GM18907 (cell line): ENCODE measurements at regions not wholly inside any gene's neighbourhood (a gene's known extent, or its start where the extent isn't known, plus 50 kb on each side); places are given as distances from the start of the nearest gene placed in this dataset.
"Not testable (repeated sequence)": the region's sequence is repeated elsewhere in the genome, so short reads cannot be mapped to it uniquely, and the experiment has no call there.

Source experiments
- ATAC-seq: cut with Tn5 transposase; IDR thresholded peaks from one replicate; pipeline ENCODE4 v1.9.1; 2021; ENCODE audit warnings: mild to moderate bottlenecking, moderate library complexity; ENCODE audit not compliant: unreplicated experiment

DNA sequence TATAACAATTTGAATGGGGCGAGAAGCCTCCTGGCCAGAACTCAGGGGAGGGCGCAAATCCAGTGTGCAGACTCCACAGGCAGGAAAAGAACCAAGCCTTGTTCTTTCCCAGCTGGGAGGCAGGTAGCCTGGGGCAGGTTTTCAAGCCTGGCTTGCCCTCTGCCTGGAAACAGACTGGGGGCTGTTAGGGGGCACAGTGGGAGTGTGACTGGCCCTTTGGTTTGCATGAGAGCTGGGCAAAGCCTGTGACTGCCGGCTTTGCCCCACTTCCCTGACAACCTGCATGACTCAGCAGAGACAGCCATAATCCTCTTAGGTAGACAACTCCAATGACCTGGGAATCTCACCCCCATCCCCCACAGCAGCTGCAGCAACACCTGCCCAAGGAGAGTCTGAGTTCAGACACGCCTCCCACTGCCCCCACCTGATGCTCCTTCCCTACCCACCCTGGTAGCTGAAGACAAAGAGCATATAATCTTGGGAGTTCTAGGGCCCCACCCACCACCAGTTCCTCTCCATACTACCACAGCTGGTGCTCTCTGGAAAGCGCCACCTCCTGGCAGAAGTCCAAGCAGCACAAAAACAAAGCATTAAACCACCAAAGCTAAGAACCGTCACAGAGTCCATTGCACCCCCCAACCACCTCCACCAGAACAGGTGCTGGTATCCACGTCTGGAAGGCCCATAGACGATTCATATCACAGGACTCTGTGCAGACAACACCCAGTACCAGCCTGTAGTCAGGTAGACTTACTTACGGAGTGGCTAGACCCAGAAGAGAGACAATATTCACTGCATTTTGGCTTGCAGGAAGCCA is 402.5 kb downstream of the STK39 start:
- no peak for ATAC-seq

DNA sequence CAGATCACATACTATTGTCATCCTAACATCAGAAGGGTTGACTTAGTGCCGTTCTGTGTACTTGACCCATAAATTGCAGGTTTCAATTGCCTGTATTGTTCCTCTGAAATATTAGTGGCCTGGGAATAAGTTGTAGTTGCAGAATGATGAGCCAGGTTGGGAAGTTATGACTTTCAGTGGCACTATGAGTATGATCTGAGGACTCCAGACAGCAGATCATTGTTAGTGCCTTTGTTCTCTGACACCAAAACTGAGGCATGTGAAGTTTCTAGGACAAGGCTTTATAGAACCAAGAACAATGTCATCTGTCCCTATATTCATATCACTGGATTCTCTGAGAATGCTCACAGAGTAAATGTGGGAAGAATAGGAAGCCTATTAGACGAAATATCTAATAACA is 403.7 kb downstream of the STK39 start:
- ATAC-seq, result peak; percentile 63

DNA sequence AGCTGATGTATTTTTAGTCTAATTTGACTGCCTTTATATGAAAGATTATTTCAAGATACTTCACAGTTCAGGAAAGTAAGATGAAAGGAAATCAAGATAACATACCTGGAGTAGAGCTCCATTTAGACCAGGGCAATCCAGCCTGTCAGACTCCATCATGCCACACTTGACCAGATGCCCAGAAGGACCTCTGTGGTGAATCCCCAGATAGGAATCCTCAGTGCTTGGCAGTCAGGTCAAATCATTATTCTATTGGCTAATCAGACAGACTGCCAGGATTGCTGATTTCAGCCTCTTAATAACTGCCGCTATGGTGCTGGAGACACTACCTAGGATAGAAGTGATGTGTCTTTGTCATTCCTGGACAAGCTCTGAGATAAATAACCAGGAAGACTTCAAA is 404.2 kb downstream of the STK39 start:
- peak; percentile 6 for ATAC-seq

DNA sequence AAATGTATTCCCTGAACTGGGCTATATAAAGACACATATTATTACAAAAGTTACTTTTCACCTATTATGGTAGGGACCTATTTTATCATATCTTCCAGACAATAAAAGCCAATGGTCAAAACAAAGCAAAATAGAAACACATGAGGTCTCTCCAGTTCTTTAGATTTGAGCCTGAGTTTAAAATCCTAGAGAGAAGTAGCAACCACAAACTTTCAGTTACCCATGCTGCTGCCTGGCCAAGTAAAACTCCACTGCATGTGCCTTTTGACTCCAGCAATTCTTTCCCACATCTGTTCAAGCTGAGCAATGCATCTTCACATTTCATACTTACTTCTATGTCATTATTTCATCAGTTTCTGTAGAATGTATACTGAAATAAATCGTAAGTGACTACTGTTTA is 405.3 kb downstream of the STK39 start:
- ATAC-seq, result no peak

DNA sequence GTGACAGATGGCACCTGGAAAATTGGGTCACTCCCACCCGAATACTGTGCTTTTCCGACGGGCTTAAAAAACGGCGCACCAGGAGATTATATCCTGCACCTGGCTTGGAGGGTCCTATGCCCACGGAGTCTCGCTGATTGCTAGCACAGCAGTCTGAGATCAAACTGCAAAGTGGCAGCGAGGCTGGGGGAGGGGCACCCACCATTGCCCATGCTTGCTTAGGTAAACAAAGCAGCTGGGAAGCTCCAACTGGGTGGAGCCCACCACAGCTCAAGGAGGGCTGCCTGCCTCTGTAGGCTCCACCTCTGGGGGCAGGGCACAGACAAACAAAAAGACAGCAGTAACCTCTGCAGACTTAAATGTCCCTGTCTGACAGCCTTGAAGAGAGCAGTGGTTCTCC is 412.1 kb downstream of the STK39 start:
- not testable (repeated sequence) for ATAC-seq

DNA sequence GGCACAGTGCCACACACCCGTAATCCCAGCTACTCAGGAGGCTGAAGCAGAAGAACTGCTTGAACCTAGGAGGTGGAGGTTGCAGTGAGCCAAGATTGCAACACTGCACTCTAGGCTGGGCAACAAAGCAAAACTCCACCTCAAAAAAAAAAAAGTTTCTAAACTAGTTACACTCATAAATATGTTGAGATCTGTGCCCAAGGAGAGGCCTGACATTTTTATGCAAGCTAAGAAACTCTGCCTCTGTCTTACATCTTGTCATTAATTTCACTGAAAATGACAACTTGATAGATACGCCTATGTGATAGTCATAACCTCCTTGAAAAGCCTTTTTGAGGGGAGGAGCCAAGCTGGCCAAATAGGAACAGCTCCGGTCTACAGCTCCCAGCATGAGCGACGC is 412.7 kb downstream of the STK39 start:
- no peak for ATAC-seq

DNA sequence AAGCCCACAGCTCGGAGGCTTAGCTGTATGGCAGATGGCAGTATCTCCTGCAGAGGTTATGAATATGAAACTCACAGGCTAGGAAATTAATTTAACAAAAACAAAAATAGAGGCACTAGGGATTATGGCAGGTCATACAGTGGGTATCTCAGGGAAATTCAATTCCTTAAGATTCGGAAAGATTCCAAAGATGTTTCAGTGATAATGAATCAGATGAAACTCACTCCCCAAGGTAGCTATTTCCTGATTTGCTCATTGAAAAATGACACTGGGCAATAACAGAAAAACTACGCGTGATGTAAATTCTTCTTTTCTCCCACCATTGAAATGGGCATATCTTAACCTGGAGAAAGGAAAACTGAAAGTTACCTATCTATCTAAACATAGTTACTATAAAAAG is 414.1 kb downstream of the STK39 start:
- no peak for ATAC-seq

DNA sequence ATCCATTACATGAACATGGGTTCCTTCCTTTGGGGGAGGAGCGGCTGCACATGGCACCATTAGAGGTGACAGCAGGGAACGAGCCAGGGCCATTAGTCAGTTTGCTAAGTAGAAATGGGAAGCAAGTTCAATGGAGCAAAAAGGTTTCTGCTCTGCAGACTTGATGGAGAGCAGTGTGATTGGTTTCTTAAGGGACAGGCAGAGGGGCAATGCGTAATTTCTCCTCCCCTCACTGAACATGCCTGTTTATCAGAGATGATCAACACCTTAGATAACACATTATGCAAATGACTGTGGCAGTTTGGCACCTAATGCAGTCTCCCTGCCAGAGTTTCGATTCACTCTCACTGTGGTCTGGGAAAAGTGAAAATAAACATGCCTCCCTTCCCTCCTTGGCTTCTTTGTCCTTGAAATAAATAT is 414.5 kb downstream of the STK39 start:
- ATAC-seq, result no peak

DNA sequence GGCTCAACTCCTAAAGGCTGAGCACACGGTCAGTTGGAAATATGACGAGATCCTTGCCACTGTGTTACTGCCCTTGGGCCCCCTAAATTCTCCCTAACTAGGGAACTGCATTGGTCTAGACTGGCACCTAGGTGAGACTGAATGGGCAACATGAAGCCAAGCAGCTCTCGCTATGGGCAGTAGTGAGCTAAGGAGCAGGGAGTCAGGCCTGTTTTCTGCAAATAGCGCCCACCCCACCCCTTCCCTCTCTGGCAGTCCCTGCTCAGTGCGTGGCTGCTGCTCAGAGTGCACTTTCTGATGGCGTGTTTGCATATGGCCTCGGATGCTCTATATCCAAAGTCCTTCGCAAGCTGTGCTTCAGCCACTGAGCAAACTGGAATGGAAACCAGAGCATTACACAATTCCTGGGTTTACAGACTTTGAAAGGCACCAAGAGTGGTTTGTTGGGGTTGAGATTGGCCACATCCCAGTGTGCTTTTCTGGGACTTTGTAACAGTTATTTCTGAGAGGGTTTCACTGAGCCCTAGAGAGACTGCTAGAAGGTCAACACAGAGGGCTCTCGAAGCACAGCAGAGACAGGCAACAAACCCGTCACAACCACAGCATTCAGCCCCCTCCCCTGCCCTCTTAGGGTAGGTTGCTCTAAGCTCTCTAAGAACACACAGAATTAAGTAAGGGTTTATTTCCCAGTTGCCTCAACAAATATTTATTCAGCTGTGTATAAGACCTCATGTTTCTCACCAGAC is 419.9 kb downstream of the STK39 start:
- no peak for ATAC-seq

DNA sequence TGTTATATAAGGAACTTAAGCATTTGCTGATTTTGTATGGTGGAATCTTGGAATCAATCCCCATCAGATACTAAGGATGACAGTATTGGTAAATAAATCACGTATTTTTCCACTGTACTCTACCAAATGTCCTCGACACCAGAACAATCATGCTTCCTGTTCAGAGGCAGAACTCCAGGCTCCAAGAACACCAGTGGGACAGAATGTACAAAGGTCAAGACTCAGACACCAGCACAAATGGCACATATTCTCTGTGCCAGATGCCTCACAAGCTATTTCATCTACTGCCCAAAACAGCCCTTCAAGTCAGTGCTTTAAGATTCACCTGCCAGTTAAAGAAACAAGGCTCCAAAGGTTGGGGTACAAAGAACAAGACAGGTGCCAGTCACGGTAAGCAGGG is 420.5 kb downstream of the STK39 start:
- no peak for ATAC-seq

DNA sequence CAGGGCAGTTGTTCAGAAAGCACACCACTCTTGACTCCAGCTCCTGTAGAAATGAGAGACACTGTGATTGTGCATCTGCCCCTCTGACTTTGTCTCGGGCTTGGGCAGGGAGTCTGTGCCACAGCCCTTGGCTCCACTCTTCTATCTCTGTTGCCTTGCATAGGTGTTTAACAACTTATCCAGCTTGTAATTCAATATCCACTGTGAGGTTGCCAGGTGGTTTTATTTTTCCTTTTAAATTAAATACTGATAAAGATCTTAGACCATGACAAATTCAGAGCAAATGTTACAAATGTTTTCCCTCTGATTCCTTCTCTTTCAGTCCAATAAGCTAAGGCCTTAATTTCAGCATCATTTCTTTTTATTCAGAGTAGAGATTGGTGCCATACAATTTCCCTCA is 421.7 kb downstream of the STK39 start:
- no peak for ATAC-seq

DNA sequence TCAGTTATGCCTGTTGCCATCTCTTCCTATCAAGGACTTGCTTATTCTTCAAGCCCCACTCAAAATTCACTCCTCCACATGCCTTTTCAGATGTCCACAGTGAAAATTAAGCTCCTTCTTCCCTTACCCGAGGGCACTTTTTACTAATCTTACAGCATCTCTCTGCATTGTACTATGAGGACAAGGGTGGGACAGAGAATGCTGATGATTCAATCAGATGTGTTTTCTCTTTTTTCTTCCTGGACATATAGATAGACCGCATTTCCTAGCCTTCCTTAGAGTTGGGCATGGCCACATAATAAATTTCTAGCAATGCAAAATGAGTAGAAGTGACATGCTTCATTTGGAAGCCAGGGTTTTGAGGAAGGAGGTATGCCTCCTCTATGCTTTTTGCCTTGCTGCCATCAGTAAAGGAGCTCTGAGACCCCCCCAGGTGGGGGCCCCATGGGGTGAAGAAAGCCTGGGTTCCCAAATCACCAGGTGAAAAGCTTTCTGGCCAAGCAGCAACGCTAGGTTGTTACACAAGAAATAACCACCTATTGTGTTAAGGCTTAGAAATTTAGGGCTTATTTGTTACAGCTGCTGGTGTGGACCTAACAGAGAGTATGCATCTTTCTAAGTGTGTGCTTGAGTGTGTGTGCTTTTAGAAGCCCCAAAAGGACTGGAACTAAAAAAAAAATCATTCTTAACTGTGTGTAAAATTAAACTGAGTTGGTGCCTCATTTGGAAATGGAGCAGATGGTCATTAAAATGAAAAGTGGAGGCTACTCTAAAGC is 424.5 kb downstream of the STK39 start:
- ATAC-seq, result no peak

DNA sequence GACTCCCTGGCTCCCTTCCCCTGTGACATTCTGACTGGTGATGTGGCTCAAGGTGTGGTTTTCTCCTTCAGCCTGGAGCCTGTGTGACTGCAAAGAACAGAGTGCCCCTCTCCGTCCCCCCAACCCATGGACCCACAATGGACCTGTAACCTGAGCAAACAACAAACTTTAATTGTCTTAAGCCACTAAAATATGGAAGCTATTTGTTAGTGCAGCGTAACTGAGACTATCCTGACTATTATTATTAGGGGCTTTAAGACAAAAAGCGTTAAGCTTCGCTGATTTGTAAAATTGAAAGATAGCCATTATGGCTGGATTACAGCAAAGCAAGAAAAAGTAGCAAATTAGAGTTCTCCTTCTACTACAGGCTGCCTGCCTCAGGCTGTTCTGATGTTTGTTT is 426.9 kb downstream of the STK39 start:
- ATAC-seq, result no peak

DNA sequence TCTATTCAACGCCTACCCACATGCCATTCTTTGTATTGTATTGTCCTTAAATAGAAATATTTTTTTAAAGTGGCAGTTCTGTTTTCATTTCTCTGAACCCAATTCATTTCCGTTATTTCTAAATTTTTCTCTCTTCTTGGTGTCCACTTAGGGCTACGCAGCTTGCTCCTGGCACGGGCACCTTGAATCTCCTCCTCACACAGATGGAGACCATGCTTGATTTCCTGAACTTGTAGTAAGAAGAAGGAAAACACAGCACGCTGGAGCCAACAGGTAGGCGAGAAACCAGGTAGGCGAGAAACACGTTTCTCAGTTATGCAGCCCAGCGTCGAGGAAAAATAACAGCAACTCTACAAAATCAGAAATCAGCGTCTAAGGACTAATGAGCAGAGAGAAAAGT is 428.9 kb downstream of the STK39 start:
- no peak for ATAC-seq

DNA sequence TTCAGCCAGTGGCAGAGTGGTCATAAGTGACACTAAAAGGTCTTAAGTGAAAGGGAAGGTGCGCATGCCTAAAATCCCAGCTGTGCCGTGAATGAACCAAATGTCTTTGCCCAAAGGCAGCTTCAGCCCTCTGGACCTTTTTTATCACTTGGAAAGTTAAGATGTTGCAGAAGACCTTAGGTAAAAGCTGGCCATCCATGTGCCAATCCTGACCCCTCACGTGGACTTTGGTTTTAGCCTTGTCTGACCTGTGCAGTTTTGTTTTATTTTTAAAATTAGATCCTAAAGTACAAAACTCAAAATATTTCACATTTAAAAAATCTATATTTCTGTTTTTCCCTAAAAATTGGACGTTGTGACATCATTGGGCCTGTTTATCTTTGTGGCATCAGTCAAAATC is 429.5 kb downstream of the STK39 start:
- no peak for ATAC-seq

DNA sequence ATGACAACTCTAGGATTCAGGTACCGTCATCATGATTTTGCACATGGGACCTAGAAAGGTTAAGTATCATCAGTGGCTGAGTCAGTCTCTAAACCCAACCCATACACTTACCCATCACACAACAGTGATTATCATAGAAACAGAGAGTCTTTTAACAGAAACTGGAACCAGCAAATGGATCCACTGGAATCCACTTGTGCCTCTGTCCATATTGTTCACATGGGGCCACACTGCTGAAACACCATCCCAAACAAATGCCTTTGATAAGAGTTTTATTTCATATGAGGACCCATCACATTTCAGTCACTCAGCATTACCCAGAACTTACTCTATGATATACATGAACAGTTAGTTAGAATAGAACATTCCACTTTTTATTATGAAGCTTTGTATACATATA is 430.0 kb downstream of the STK39 start:
- ATAC-seq, result no peak

DNA sequence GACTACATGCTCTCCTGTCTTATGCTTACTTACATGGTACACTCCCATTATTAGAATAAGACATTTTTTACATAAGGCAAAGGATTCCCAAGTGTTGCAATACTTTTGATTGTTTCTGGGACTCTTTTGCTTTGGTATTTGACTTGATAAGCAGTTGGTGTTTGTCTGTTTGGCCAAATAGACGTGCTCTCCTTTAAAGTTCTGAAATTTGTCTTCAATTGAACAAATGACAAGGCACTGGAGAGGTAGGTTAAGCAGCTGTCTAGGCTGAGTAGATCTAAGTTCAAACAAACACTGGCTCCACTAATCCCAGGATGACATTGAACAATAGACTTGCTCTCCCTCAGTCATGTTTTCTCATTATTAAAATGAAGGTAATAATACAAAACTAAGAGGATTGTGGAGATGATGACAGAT is 430.5 kb downstream of the STK39 start:
- no peak for ATAC-seq

DNA sequence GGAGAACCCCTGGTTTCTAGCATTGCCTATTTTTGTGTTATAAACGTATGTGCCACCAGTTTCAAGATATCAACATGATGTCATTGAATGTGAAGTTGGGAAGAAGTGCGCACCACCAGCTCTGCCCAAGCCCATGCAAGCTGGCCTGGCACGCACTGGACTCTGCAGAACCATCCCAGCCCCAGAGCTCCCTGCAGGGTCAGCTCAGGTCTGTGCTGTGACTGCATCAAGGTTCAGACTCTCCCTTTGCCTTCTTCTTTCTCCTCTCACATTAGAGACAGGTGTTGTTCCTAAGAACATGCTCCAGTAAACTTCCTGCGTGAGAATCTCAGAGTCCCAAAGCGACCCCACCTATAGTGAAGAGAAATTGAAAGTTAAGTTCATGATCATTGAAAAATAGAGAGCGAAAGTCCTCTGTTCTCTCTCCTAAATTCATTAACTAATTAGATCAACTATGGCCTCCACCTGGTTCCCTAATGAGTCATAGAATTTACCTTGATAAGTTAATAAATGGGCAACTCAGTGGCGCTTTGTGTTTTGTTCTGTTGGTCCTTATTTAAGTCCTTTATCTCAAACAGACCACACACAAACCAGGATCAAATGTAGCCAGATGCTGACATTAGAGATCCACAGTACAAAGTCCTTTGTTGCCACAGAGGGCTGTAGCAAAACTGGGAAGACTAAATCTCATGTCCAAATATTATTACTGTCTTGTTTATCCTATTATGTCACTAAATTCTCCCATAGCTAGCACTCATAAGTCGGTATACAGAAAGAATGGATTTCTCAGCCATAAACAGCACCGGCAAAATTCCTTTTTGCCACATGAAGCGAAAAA is 432.3 kb downstream of the STK39 start:
- peak; percentile 98 for ATAC-seq

DNA sequence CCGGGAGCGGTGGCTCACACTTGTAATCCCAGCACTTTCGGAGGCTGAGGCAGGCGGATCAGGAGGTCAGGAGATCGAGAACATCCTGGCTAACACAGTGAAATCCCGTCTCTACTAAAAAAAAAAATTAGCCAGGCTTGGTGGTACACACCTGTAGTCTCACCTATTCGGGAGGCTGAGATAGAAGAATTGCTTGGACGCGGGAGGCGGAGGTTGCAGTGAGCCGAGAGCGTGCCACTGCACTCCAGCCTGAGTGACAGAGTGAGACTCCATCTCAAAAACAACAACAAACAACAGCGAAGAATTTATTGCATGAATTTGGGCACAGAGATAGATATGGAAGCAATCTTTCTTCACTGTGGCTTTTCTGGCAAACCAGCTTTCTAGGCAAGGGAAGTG is 432.9 kb downstream of the STK39 start:
- ATAC-seq, result not testable (repeated sequence)

DNA sequence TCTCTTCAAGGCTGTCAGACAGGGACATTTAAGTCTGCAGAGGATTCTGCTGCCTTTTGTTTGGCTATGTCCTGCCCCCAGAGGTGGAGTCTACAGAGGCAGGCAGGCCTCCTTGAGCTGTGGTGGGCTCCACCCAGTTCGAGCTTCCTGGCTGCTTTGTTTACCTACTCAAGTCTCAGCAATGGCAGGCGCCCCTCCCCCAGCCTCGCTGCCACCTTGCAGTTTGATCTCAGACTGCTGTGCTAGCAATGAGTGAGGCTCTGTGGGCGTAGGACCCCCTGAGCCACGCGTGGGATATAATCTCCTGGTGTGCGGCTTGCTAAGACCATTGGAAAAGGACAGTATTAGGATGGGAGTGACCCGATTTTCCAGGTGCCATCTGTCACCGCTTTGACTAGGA is 437.6 kb downstream of the STK39 start:
- ATAC-seq, result not testable (repeated sequence)
